ENCODE measurements at regions not wholly inside any gene's neighbourhood (a gene's known extent, or its start where the extent isn't known, plus 50 kb on each side); places are given as distances from the start of the nearest gene placed in this dataset.

- DNase-seq (ENCODE audit: low read depth) = peak; percentile 55
These were observed 323.3 kb downstream of the RPS6KC1 start for GRCh38 chr1:213374369-213374768.

DNA sequence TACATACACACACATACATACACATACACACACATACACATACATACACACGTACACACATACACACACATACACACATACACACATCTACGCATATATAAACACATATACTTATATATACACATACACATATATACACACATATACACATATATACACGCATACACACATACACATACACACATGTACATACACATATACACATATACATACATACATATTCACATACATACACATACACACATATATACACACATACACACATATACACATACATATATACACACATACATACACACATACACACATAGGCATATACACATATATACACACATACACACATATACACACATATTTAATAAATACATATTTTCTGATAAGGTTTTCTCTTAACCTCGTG, 324.0 kb downstream of the RPS6KC1 start:
- DNase-seq (ENCODE audit: low read depth) = no peak

DNA sequence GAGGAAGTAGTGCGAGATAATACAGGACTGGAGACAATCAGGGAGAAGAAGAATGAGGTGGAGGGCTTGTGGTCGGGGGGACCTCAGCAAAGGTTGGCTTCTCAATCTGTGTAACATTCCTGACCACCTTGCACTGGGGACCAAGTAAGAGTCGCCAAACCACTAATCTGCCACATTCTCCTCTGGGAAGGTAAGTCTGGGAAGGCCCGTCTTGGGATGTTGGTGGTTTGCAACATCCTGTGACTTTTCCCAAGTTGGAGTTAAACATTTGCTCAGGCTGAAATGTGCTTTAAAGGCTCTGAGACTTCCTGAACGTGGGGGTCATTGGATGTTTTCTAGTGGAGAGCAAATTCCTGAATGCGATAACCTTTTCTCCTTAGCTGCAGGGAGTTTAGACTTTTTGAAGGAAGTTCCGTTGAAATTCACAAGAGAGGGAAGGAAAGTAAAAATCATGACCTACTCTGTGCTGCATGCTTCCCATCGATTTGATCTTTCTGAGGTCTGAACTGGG, 325.9 kb downstream of the RPS6KC1 start:
- no peak for DNase-seq (ENCODE audit: low read depth)

DNA sequence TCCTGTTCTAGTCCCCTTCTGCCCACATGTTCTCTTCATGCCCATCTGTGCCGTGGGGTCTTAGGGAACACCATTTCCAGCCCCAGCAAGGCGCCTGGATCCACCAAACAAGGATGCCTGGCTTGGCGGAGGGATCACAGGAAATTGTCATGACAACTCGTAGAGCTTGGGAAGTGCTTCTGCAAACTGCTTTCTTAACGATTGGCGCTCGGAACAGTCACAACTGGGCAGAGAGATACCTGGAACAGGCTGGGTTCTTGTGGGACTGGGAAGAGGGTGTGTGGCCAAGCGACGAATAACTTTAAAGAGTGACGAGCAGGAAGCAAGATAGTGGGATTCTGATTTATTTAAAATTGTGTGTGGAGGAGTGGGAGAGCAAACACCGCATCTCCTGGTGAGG, 329.8 kb downstream of the RPS6KC1 start:
- no peak for DNase-seq (ENCODE audit: low read depth)

DNA sequence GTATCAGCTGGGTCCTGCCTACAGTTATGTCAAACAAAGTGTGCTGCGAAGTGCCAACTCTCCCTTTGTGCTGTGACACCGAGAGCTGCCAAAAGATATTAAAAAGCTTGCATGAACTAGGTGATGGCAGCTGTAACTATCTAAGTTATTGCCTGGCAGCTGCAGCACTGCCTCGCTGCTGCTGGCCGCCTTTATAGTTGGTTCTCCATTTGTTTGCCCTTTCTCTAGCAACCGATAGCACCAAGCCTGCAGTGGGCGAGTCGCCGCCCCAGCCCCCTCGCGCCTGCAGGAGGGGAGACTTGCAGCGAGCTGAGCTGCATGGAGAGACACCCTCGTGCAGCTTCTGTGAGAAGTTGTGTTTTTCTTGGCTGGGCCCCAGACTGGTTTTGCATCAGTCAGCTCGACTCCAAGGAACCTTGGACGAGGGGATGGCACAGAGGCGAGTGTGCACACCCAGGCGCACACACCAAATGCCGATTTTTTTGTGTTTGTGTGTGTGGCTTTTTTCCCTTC, 330.6 kb downstream of the RPS6KC1 start:
- peak; percentile 29 for DNase-seq (ENCODE audit: low read depth)

DNA sequence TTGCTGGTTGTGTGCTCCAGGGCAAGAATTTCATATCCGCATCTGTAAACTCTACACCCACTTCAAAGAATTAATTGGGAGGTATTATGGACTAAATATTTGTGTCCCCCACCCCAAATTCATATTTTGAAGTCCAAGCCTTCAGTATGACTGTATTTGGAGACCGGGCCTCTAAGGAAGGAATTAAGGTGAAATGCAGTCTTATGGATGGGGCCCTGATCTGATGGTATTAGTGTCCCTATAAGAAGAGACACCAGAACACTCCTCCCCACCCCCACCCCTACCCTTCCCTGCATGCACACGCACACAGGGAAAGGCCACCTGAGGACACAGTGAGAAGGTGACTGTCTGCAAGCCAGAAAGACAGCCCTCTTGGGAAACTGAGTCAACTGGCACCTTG, 332.4 kb downstream of the RPS6KC1 start:
- DNase-seq (ENCODE audit: low read depth) = no peak

GRCh38 chr1:213385201-213385600, 334.2 kb downstream of the RPS6KC1 start:
- DNase-seq (ENCODE audit: low read depth) = no peak

GRCh38 chr1:213385806-213386324, 334.8 kb downstream of the RPS6KC1 start:
- DNase-seq (ENCODE audit: low read depth) = no peak

DNA sequence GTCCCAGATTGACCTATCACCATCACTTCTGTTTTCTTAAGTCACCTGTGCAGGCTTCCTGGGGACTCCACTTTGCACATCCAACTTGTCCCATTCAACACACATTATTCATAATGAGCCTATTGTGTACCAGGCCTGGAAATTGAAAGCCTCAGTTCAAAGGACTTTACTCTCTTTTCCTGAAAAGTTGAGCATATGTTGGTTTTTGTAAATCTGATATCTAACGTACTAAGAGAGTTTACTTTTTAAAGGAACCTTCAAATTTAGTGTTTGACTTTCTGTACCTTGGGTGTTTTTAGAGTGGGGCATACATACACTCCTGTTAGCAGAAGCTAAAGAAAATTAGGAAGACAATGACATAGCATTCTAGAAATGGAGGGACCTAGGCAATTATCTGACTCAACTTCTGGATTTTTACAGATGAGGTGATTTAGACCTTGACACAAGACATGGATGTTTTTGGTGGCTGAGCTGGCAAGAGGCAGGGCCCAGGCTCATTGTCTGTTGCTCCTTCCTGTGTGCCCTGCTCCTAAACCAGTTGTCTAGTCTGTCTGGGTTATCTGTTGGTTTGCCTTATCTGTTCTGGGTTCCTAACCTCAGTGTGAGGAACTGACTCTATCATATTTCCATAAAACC, 336.5 kb downstream of the RPS6KC1 start:
- DNase-seq (ENCODE audit: low read depth) = no peak

DNA sequence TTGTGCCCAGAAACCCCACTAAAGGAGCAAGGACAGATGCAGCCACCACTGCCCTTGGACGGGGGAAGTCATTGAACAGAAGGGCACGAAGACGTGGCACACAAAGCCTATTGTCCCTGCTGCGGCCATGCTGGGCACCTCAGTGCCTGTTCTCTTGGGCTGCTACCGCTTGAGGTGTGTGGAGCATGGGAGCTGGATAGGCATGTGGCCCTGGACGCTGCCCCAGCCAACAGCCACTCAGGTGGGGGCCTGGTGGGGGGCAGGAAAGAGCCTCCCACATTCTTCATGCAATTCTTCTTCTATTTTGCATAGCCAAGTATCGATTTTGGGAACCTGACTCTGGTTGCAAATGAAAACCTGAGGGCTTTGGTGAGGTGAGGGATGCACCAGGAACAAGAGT, 337.2 kb downstream of the RPS6KC1 start:
- no peak for DNase-seq (ENCODE audit: low read depth)

- peak; percentile 2 for DNase-seq (ENCODE audit: low read depth)
These were observed 338.1 kb downstream of the RPS6KC1 start for GRCh38 chr1:213389061-213389581.

DNA sequence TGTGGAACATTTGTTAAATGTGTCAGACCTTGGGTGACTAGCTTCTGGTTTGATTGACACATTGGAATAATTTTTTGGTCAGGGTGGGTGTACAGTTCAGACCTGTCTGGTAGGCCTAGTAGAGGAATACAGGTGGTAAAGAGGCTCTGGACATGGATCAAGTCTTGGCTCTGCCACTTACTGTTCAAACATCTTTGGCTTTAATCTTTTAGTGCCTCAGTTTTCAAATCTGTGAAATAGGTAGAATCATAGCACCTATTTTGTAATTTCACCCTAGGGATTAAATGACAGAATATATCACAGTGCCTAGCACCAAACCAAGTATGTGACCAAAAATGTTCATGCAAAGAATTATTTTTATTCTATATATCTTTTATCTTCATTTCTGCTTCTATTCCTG, 340.4 kb downstream of the RPS6KC1 start:
- no peak for DNase-seq (ENCODE audit: low read depth)

- no peak for DNase-seq (ENCODE audit: low read depth)
These were observed 342.8 kb downstream of the RPS6KC1 start for GRCh38 chr1:213393860-213394259.

GRCh38 chr1:213394837-213395236, 343.8 kb downstream of the RPS6KC1 start:
- DNase-seq (ENCODE audit: low read depth) = no peak

DNA sequence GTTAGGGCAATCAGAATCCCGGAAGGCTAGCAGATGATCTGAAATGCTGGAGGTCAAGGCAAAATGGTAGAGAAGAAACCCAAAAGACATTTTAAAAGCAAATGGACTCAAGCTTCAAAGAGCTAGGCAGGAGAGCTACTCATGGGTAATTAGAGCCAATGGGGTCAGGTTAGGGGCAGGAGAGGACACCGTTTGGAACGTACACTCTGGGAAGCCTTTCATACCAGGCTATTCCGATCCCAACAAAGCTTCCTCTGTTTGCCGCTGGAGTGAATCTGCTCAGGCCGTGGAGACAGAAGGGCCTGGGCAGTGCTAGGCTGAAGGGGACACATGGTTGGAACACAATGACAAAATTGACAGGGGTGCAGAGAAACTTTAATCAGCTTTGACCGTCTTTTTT, 346.6 kb downstream of the RPS6KC1 start:
- no peak for DNase-seq (ENCODE audit: low read depth)

DNA sequence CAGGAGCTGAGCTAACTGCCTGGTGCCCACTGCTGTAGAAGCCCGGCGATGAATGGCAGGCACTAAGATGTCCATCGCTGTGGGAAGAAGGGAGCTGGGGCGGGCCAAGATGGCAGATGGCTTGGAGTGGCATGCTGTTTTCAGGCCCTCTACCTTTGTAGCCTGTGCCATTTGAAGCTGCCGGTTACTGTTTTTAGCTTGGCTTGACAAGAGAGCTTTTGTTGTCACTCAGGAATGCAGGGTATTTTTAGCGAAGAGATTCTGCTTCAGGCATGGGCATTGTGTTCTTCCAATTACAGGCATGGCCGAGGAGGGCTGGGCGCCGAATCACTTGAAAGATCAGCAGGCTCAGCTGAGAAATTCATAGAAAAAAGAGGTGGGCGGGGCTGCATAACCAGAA, 348.7 kb downstream of the RPS6KC1 start:
- DNase-seq (ENCODE audit: low read depth) = peak; percentile 4

DNA sequence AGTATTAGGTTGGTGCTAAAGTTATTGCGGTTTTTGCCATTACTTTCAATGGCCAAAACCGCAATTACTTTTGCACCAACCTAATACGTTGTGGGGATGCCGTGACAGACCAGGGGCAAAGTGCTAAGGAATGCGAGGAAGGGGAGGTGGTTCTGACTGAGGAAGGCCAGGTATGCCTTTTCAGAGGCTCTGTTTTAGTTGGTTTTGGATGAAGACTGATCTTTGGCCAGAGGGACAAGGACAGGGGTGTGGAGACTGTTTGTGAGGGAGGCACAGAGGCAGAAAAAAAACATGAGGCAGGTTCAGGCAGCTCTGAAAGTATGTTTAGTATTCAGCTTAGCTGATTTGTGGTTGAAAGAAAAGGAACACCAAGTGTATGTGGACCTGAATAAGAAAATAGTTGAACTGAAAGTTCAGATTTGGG, 358.2 kb downstream of the RPS6KC1 start:
- no peak for DNase-seq (ENCODE audit: low read depth)

DNA sequence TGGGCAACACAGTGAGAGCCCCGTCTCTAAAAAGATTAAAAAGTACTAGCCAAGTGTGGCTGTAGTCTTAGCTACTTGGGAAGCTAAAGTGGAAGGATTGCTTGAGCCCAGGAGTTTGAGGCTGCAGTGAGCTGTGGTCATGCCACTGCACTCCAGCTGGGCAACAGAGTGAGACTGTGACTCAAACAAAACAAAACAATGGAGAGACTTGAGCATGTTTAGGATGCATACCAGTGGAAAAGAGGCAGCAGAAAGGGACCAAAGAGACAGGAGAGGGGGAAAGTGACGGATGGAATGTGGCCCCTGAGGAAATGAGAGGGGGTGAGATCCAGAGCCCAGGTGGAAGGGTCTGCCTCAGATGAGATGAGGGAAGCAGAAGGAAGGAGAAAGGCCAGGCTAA, 358.9 kb downstream of the RPS6KC1 start:
- no peak for DNase-seq (ENCODE audit: low read depth)

DNA sequence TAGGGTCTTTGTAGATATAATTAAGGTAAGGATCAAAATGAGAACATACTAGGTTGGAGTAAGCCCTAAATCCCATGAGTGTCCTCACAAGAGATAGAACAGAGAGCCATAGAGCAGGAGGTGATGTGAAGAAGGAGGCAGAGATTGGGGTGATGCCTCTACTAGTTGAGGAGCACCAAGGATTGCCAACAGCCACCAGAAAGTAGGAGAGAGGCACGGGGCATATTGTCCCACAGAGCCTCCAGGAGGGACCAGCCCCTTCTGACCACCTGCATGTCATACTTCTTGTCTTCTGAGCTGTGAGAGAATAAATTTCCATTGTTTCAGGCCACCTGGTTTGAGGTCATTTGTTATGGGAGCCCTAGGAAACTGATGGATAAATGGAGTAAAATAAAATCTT, 363.3 kb downstream of the RPS6KC1 start:
- no peak for DNase-seq (ENCODE audit: low read depth)

GRCh38 chr1:213414911-213415310, 363.9 kb downstream of the RPS6KC1 start:
- DNase-seq (ENCODE audit: low read depth) = no peak

GRCh38 chr1:213415691-213416380, 364.8 kb downstream of the RPS6KC1 start:
- DNase-seq (ENCODE audit: low read depth) = no peak

DNA sequence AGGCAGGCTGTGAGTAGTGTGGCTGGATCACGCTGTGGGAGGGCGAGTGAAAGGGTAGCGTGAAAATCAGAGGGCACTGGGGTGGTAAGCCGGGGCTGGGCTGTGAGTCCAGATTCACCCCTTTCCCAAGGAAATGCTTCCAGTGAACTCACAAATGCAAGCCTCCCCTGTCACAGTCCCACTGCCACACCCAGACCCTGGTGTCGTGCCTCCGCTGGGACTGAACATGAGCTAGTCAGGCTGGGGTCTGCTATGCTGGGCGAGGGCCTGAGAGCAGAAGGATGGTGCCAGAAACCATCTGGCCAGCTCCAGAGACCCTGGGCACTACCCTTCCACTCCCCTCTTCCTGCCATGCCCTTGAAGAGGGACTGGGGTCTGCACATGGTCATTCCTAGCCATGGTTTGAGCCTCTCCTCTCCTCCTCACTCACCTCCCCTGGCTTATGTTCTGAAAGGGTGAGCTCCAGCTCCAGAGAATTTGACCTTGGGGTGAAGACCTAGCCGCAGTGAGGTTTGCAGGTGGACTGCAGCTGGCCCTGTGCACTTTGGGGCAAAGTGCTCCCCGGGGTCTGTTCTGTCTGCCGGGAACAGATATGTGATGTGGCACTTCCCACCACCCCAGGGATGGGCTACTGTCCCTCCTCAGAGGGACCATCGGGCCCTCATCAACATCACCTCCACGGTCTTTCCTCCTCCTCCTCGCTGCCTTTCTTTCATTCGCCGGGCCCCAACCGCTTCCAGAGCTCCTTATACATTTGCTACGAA, 365.6 kb downstream of the RPS6KC1 start:
- DNase-seq (ENCODE audit: low read depth) = no peak
